GM12878 (cell line): ENCODE measurements at regions not wholly inside any gene's neighbourhood (a gene's known extent, or its start where the extent isn't known, plus 50 kb on each side); places are given as distances from the start of the nearest gene placed in this dataset.

Source experiments
- ATAC-seq: fragments of 200-7000 bp; cut with Tn5 transposase; 3 replicates; pipeline ENCODE4 v1.9.1; 2020; ENCODE audit warnings: mild to moderate bottlenecking, moderate library complexity
- BruUV-seq: library from RNA; stranded (reverse); fragments of 400-500 nt; replicated peaks from 2 replicates; lab custom pipeline; 2021; lab: Mats Ljungman, UMichigan
- CTCF ChIA-PET: fragments of 300-600 bp; sonication (Branson Sonifier 250); formaldehyde crosslinking; extraction: SDS; loops from one replicate; lab custom pipeline; 2021; ENCODE audit warnings: inconsistent platforms; lab: Yijun Ruan, JAX
- POLR2A ChIA-PET: fragments of 350-600 bp; formaldehyde crosslinking; extraction: SDS; loops from one replicate; lab custom pipeline; 2021; ENCODE audit warnings: inconsistent platforms; lab: Charles Lee
- RAD21 ChIA-PET: fragments of 300-600 bp; sonication (Branson Sonifier 250); formaldehyde crosslinking; loops from one replicate; lab custom pipeline; 2023; ENCODE audit warnings: antibody characterized with exemption; ENCODE audit not compliant: unreplicated experiment; lab: Charles Lee
- SMC1A ChIA-PET: fragments of 300-600 bp; sonication (Branson Sonifier 250); formaldehyde crosslinking; loops from one replicate; lab custom pipeline; 2023; ENCODE audit not compliant: unreplicated experiment, uncharacterized antibody; lab: Charles Lee
- DNase-seq: peaks from one replicate; pipeline ENCODE4 v3.0.0-alpha.2; 2011; ENCODE audit warnings: low read depth, low spot score
- FAIRE-seq: peaks from 3 replicates; lab custom pipeline; 2011; peaks lifted over from hg19 to GRCh38; lab: Jason Lieb, UNC
- H2AFZ ChIP-seq: 2 replicates; pipeline ENCODE4 v1.6.0; 2011; ENCODE audit warnings: low read depth, low read length, control low read depth; ENCODE audit not compliant: control insufficient read depth
- H3K27ac ChIP-seq: 2 replicates; pipeline ENCODE4 v1.5.1; 2011; ENCODE audit warnings: control low read depth; ENCODE audit not compliant: control insufficient read depth, insufficient read depth
- H3K27me3 ChIP-seq, 2 experiments: replicated peaks in 1 of 2; 2 replicates each; pipeline versions ENCODE4 v1.6.0 to v1.6.1; 2011; ENCODE audit warnings: low read length in 1 of 2; ENCODE audit not compliant: control insufficient read depth in 2 of 2, insufficient read depth in 2 of 2
- H3K36me3 ChIP-seq, 2 experiments: 2 replicates each; pipeline ENCODE4 v1.5.1; 2011; ENCODE audit warnings: low read length in 1 of 2; ENCODE audit not compliant: control insufficient read depth in 2 of 2, insufficient read depth in 2 of 2
- H3K4me1 ChIP-seq: 2 replicates; pipeline ENCODE4 v1.6.1; 2011; ENCODE audit warnings: mild to moderate bottlenecking, low read length, moderate library complexity, mixed read lengths; ENCODE audit not compliant: control insufficient read depth, insufficient read depth
- H3K4me2 ChIP-seq: 2 replicates; pipeline ENCODE4 v1.6.0; 2011; ENCODE audit warnings: control low read depth; ENCODE audit not compliant: control insufficient read depth, insufficient read depth
- H3K4me3 ChIP-seq: fragments of 200-600 bp; sonication (generic); 2 replicates; pipeline ENCODE4 v1.5.1; 2016
- H3K79me2 ChIP-seq: 2 replicates; pipeline ENCODE4 v1.6.0; 2011; ENCODE audit warnings: low read length; ENCODE audit not compliant: control insufficient read depth, insufficient read depth
- H3K9ac ChIP-seq: 2 replicates; pipeline ENCODE4 v1.8.0; 2011; ENCODE audit warnings: low read length, control low read depth, mixed read lengths; ENCODE audit not compliant: control insufficient read depth, insufficient read depth
- H3K9me3 ChIP-seq: replicated peaks from 3 replicates; pipeline ENCODE4 v1.5.1; 2011; ENCODE audit warnings: mild to moderate bottlenecking, low read length; ENCODE audit not compliant: control insufficient read depth, insufficient read depth
- H4K20me1 ChIP-seq: 2 replicates; pipeline ENCODE4 v1.6.0; 2011; ENCODE audit not compliant: control insufficient read depth, insufficient read depth
- ELK1 ChIP-seq: IDR thresholded peaks from 2 replicates; pipeline ENCODE4 v1.6.1; 2012; ENCODE audit warnings: low read depth, low read length, improper control_type of control experiment
- SREBF2 ChIP-seq: IDR thresholded peaks from 2 replicates; pipeline ENCODE4 v1.6.1; 2012; ENCODE audit warnings: mild to moderate bottlenecking, low read length
- WGBS: methylation state at CpG from one replicate; pipeline ENCODE4 v1.1.6; 2016; ENCODE audit warnings: low lambda C conversion rate; ENCODE audit not compliant: insufficient replicate concordance, insufficient coverage; ENCODE audit errors: missing lambda C conversion rate; 5-methylcytosine and 5-hydroxymethylcytosine counted together
- in situ Hi-C: fragments of 300-500 bp; cut with MboI; formaldehyde crosslinking; loops from 9 replicates; pipeline ENCODE4 v1.14.3; 2018; ENCODE audit warnings: mixed read lengths
- intact Hi-C: fragments of 100-400 bp; cut with micrococcal nuclease; formaldehyde crosslinking; loops from one replicate; pipeline ENCODE4 v1.14.2; 2022; ENCODE audit not compliant: unreplicated experiment
- TF ChIP-seq, protein P1 (sequence below): fragments of 150-350 bp; IDR thresholded peaks from 2 replicates; pipeline ENCODE4 v1.6.1; 2016; ENCODE audit warnings: low read depth, low read length

- no TSS peak for BruUV-seq
- Histone ChIP-seq H3K4me3 (no peak overlapping the region), H3K27ac (no peak overlapping the region), H3K4me2 (no peak overlapping the region), H3K27me3 (no peaks in the 10 kb centered on the region), H3K9ac (no peak overlapping the region), H3K9me3 (no peaks in the 10 kb centered on the region), H3K36me3 (no peaks in the 10 kb centered on the region), H3K79me2 (no peaks in the 10 kb centered on the region), H4K20me1 (no peaks in the 10 kb centered on the region), H2AFZ (no peak overlapping the region), H3K4me1 (no peaks in the 10 kb centered on the region)
- ChIA-PET SMC1A (no interaction called here), RAD21 (no interaction called here), POLR2A (no interaction called here), CTCF (interaction anchor here (1.7 kb wide), 1 partner anchor 10 kb away, joined by 3 read pairs; no protein-coding TSS in a partner anchor)
- in situ Hi-C loops: no loop called here
- 35% methylated on average over 4 of the region's 4 CpGs for WGBS
- intact Hi-C loops: no loop called here
- TF ChIP-seq SREBF2: no peak
- TF ChIP-seq, protein P1, sequence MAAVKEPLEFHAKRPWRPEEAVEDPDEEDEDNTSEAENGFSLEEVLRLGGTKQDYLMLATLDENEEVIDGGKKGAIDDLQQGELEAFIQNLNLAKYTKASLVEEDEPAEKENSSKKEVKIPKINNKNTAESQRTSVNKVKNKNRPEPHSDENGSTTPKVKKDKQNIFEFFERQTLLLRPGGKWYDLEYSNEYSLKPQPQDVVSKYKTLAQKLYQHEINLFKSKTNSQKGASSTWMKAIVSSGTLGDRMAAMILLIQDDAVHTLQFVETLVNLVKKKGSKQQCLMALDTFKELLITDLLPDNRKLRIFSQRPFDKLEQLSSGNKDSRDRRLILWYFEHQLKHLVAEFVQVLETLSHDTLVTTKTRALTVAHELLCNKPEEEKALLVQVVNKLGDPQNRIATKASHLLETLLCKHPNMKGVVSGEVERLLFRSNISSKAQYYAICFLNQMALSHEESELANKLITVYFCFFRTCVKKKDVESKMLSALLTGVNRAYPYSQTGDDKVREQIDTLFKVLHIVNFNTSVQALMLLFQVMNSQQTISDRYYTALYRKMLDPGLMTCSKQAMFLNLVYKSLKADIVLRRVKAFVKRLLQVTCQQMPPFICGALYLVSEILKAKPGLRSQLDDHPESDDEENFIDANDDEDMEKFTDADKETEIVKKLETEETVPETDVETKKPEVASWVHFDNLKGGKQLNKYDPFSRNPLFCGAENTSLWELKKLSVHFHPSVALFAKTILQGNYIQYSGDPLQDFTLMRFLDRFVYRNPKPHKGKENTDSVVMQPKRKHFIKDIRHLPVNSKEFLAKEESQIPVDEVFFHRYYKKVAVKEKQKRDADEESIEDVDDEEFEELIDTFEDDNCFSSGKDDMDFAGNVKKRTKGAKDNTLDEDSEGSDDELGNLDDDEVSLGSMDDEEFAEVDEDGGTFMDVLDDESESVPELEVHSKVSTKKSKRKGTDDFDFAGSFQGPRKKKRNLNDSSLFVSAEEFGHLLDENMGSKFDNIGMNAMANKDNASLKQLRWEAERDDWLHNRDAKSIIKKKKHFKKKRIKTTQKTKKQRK: no peak
- no peak for TF ChIP-seq ELK1
- no peak for DNase-seq
- FAIRE-seq: no peak
- ATAC-seq: no peak
These were observed 286.5 kb downstream of the NSUN3 start for GRCh38 chr3:94349310-94349878.
